Keratinocyte (primary cell): ENCODE measurements at regions not wholly inside any gene's neighbourhood (a gene's known extent, or its start where the extent isn't known, plus 50 kb on each side); places are given as distances from the start of the nearest gene placed in this dataset.

Source experiments
- DNase-seq: peaks from one replicate; pipeline ENCODE4 v3.0.0-alpha.2; 2011; ENCODE audit warnings: low read depth, missing footprints, low spot score
- FAIRE-seq: peaks from 2 replicates; lab custom pipeline; 2011; peaks lifted over from hg19 to GRCh38; lab: Jason Lieb, UNC
- H2AFZ ChIP-seq: 2 replicates; pipeline ENCODE4 v1.6.0; 2012; ENCODE audit warnings: low read length, control low read depth, inconsistent platforms; ENCODE audit not compliant: control insufficient read depth
- H3K27ac ChIP-seq: 2 replicates; pipeline ENCODE4 v1.5.1; 2011; ENCODE audit warnings: low read length; ENCODE audit not compliant: control insufficient read depth, insufficient read depth
- H3K27me3 ChIP-seq: 3 replicates; pipeline ENCODE4 v1.6.0; 2011; ENCODE audit warnings: low read length; ENCODE audit not compliant: control insufficient read depth, insufficient read depth; ENCODE audit errors: extremely low read depth
- H3K36me3 ChIP-seq, 2 experiments: 2 replicates in 1 of 2; 3 replicates in 1 of 2; pipeline ENCODE4 v1.5.1; 2011; ENCODE audit warnings: low read length in 2 of 2, mild to moderate bottlenecking in 1 of 2; ENCODE audit not compliant: control insufficient read depth in 2 of 2, insufficient read depth in 2 of 2; ENCODE audit errors: extremely low read depth in 1 of 2
- H3K4me1 ChIP-seq: 3 replicates; pipeline ENCODE4 v1.5.1; 2011; ENCODE audit warnings: low read length; ENCODE audit not compliant: control insufficient read depth, insufficient read depth; ENCODE audit errors: extremely low read depth
- H3K4me2 ChIP-seq: 3 replicates; pipeline ENCODE4 v1.6.0; 2011; ENCODE audit warnings: low read depth, low read length; ENCODE audit not compliant: control insufficient read depth, insufficient read depth; ENCODE audit errors: extremely low read depth
- H3K4me3 ChIP-seq, 3 experiments: fragments of 200-600 bp in 1 of 3; sonication (generic) in 1 of 3; 2 replicates in 2 of 3; 3 replicates in 1 of 3; pipeline ENCODE4 v1.5.1; 2011 to 2016; ENCODE audit warnings: low read length in 3 of 3, mild to moderate bottlenecking in 3 of 3, control low read depth in 2 of 3, inconsistent platforms in 1 of 3, low read depth in 1 of 3, mixed read lengths in 1 of 3, mixed run types in 1 of 3, moderate library complexity in 1 of 3; ENCODE audit not compliant: control insufficient read depth in 2 of 3, insufficient read depth in 2 of 3; ENCODE audit errors: extremely low read depth in 1 of 3
- H3K79me2 ChIP-seq: 2 replicates; pipeline ENCODE4 v1.6.0; 2012; ENCODE audit warnings: low read length; ENCODE audit not compliant: control insufficient read depth, insufficient read depth
- H3K9ac ChIP-seq: 3 replicates; pipeline ENCODE4 v1.6.0; 2011; ENCODE audit warnings: low read length; ENCODE audit not compliant: control insufficient read depth, insufficient read depth; ENCODE audit errors: extremely low read depth
- H3K9me1 ChIP-seq: 3 replicates; pipeline ENCODE4 v1.6.0; 2011; ENCODE audit warnings: low read length; ENCODE audit not compliant: control insufficient read depth, insufficient read depth; ENCODE audit errors: extremely low read depth
- H3K9me3 ChIP-seq: 2 replicates; pipeline ENCODE4 v1.5.1; 2012; ENCODE audit warnings: low read depth, low read length; ENCODE audit not compliant: control insufficient read depth
- H4K20me1 ChIP-seq: 3 replicates; pipeline ENCODE4 v1.6.0; 2011; ENCODE audit warnings: low read length; ENCODE audit not compliant: control insufficient read depth, insufficient read depth; ENCODE audit errors: extremely low read depth
- EZH2 ChIP-seq: IDR thresholded peaks from one replicate; pipeline ENCODE4 v1.6.1; 2012; ENCODE audit warnings: inconsistent platforms, mild to moderate bottlenecking, low read length, moderate library complexity
- dilution Hi-C: fragments of 300-500 bp; cut with MboI; formaldehyde crosslinking; loops from one replicate; pipeline ENCODE4 v1.7.0; 2020; ENCODE audit warnings: low sequenced_read_pairs; ENCODE audit not compliant: extremely low pct_ligation_motif_present
- TF ChIP-seq, protein P1 (sequence below), 3 experiments: IDR thresholded peaks in 1 of 3; conservative IDR thresholded peaks in 1 of 3; optimal IDR thresholded peaks in 1 of 3; 2 replicates in 2 of 3; 3 replicates in 1 of 3; pipeline versions ENCODE3 to v1.5.1; 2011; ENCODE audit warnings: low read length in 3 of 3, mild to moderate bottlenecking in 3 of 3, moderate library complexity in 2 of 3, control low read depth in 1 of 3, inconsistent platforms in 1 of 3; ENCODE audit not compliant: insufficient read depth in 2 of 3; ENCODE audit errors: extremely low read depth in 1 of 3

GRCh38 chr10:6689036-6689435 is 109.0 kb upstream of the PRKCQ start:
- no peaks in the 10 kb centered on the region for H3K36me3 ChIP-seq
- no peaks in the 10 kb centered on the region for H3K9me1 ChIP-seq
- H3K9ac ChIP-seq = no peak overlapping the region
- H3K27me3 ChIP-seq = no peaks in the 10 kb centered on the region
- TF ChIP-seq, protein P1, sequence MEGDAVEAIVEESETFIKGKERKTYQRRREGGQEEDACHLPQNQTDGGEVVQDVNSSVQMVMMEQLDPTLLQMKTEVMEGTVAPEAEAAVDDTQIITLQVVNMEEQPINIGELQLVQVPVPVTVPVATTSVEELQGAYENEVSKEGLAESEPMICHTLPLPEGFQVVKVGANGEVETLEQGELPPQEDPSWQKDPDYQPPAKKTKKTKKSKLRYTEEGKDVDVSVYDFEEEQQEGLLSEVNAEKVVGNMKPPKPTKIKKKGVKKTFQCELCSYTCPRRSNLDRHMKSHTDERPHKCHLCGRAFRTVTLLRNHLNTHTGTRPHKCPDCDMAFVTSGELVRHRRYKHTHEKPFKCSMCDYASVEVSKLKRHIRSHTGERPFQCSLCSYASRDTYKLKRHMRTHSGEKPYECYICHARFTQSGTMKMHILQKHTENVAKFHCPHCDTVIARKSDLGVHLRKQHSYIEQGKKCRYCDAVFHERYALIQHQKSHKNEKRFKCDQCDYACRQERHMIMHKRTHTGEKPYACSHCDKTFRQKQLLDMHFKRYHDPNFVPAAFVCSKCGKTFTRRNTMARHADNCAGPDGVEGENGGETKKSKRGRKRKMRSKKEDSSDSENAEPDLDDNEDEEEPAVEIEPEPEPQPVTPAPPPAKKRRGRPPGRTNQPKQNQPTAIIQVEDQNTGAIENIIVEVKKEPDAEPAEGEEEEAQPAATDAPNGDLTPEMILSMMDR (optimal IDR thresholded peaks at IDR 0.05 in 1 of 3, IDR thresholded peaks at IDR 0.05 in 1 of 3, conservative IDR thresholded peaks at IDR 0.05 in 1 of 3; ENCODE audit: extremely low read depth in 1 of 3, insufficient read depth in 2 of 3, low read length in 3 of 3) = no peak
- TF ChIP-seq EZH2 = no peak
- peak overlapping the region; percentile 46 for H3K4me2 ChIP-seq
- no peaks in the 10 kb centered on the region for H3K9me3 ChIP-seq
- DNase-seq (no peak), FAIRE-seq (peak; percentile 90)
- no peaks in the 10 kb centered on the region for H4K20me1 ChIP-seq
- H3K79me2 ChIP-seq = no peaks in the 10 kb centered on the region
- dilution Hi-C loops = no loop called here
- H3K4me1 ChIP-seq = peaks cover 12% of the 10 kb centered on the region
- no peak overlapping the region for H2AFZ ChIP-seq
- H3K27ac ChIP-seq = no peak overlapping the region
- H3K4me3 ChIP-seq = no peak overlapping the region

GRCh38 chr10:6680735-6681134 is 100.7 kb upstream of the PRKCQ start:
- Histone ChIP-seq H3K4me1 (no peaks in the 10 kb centered on the region), H3K9ac (no peak overlapping the region), H3K4me3 (no peak overlapping the region), H3K27me3 (no peaks in the 10 kb centered on the region), H3K79me2 (no peaks in the 10 kb centered on the region), H3K27ac (no peak overlapping the region), H3K36me3 (no peaks in the 10 kb centered on the region), H3K4me2 (no peak overlapping the region), H3K9me3 (no peaks in the 10 kb centered on the region), H2AFZ (no peak overlapping the region), H3K9me1 (no peaks in the 10 kb centered on the region), H4K20me1 (no peaks in the 10 kb centered on the region)
- dilution Hi-C loops = no loop called here
- FAIRE-seq = no peak
- TF ChIP-seq EZH2 = no peak
- TF ChIP-seq, protein P1 (optimal IDR thresholded peaks at IDR 0.05 in 1 of 3, IDR thresholded peaks at IDR 0.05 in 1 of 3, conservative IDR thresholded peaks at IDR 0.05 in 1 of 3; ENCODE audit: extremely low read depth in 1 of 3, insufficient read depth in 2 of 3, low read length in 3 of 3) = no peak
- no peak for DNase-seq
